ENCODE measurements at regions not wholly inside any gene's neighbourhood (a gene's known extent, or its start where the extent isn't known, plus 50 kb on each side); places are given as distances from the start of the nearest gene placed in this dataset.

- no peak for TF ChIP-seq POLR2AphosphoS5 (IDR thresholded peaks at IDR 0.05; ENCODE audit: borderline replicate concordance, low read depth, low read length)
- TF ChIP-seq EZH2 (IDR thresholded peaks at IDR 0.05): no peak
- no peak for TF ChIP-seq FOXP2 (optimal IDR thresholded peaks at IDR 0.05; ENCODE audit: control extremely low read depth, extremely low read length, insufficient read depth)
Observed at GRCh38 chr2:208546860-208547650, 140.5 kb downstream of the PTH2R start.
